GM06990 (cell line): ENCODE measurements at regions not wholly inside any gene's neighbourhood (a gene's known extent, or its start where the extent isn't known, plus 50 kb on each side); places are given as distances from the start of the nearest gene placed in this dataset.
"Not testable (repeated sequence)": the region's sequence is repeated elsewhere in the genome, so short reads cannot be mapped to it uniquely, and the experiment has no call there.

Experiments used
- DNase-seq: peaks from one replicate; pipeline ENCODE4 v3.0.0-alpha.2; 2011; ENCODE audit not compliant: insufficient read length; ENCODE audit errors: extremely low read depth
- H3K27me3 ChIP-seq: replicated peaks from 2 replicates; pipeline ENCODE4 v1.6.0; 2011; ENCODE audit warnings: low read length; ENCODE audit not compliant: control insufficient read depth, insufficient read depth
- H3K36me3 ChIP-seq: 2 replicates; pipeline ENCODE4 v1.5.1; 2011; ENCODE audit warnings: low read length; ENCODE audit not compliant: control insufficient read depth, insufficient read depth
- H3K4me3 ChIP-seq: replicated peaks from 2 replicates; pipeline ENCODE4 v1.5.1; 2011; ENCODE audit warnings: low read depth, mild to moderate bottlenecking, control low read depth, low read length
- TF ChIP-seq, protein P1 (sequence below): IDR thresholded peaks from 2 replicates; pipeline ENCODE4 v1.5.1; 2011; ENCODE audit warnings: low read length, control low read depth, mild to moderate bottlenecking, inconsistent platforms; ENCODE audit not compliant: insufficient read depth, poor library complexity, severe bottlenecking

DNA sequence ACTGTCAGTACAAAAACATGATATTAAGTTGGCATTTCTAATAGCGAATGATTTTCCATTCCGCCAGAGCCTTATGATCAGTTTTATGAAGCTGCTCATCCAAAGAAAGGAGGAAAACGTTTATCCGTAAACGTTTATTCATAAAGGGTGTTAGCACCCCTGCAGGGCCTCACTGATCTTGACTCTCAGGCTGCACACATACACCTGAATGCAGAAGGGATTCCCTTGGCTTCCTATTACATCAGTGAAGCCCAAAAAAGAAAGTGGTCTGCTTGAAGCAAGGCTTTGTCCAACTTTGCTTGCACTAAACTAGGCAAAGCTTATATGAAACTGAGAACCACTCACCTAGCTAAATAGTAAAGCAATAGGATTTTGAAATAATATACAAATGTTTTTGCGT, 659.5 kb upstream of the CADM2 start:
- Histone ChIP-seq H3K36me3 (no peaks in the 10 kb centered on the region), H3K4me3 (no peak overlapping the region), H3K27me3 (no peaks in the 10 kb centered on the region)
- TF ChIP-seq, protein P1, sequence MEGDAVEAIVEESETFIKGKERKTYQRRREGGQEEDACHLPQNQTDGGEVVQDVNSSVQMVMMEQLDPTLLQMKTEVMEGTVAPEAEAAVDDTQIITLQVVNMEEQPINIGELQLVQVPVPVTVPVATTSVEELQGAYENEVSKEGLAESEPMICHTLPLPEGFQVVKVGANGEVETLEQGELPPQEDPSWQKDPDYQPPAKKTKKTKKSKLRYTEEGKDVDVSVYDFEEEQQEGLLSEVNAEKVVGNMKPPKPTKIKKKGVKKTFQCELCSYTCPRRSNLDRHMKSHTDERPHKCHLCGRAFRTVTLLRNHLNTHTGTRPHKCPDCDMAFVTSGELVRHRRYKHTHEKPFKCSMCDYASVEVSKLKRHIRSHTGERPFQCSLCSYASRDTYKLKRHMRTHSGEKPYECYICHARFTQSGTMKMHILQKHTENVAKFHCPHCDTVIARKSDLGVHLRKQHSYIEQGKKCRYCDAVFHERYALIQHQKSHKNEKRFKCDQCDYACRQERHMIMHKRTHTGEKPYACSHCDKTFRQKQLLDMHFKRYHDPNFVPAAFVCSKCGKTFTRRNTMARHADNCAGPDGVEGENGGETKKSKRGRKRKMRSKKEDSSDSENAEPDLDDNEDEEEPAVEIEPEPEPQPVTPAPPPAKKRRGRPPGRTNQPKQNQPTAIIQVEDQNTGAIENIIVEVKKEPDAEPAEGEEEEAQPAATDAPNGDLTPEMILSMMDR = no peak
- no peak for DNase-seq

DNA sequence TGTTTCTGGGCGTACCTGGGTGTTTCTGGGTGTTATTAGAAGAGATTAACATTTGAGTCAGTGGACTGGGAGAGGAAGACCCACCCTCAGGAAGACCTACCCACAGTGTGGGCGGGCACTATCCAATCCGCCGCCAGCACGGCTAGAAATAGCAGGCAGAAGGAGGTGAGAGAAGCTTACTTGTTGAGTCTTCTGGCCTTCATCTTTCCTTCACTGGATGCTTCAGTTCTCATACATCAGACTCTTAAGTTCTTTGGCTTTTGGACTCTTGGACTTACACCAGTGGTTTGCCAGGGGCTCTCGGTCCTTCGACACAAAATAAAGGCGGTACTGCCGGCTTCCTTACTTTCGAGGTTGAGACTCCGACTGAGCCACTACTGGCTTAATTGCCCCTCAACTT, 654.6 kb upstream of the CADM2 start:
- TF ChIP-seq, protein P1 = no peak
- H3K27me3 ChIP-seq = no peaks in the 10 kb centered on the region
- H3K4me3 ChIP-seq = no peak overlapping the region
- DNase-seq = no peak
- H3K36me3 ChIP-seq = no peaks in the 10 kb centered on the region

DNA sequence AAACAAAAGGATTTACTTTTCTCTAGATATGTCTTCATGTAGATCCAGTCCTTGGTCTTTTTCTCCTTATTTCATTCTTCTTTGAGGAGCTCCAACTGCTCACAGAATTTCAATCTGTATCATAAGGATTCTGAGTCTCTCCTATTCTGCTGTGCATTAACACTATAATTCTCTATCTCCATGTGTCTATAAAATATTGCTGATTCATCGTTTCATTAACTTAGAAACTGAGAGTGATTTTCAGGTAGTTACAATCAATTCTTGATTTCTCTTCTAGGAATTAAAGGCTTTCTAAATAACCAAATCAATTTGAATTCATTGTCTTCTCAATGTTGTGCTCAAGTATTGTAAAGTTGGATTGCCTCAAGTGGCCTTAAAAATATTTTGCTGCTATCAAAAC, 651.5 kb upstream of the CADM2 start:
- H3K27me3 ChIP-seq = no peaks in the 10 kb centered on the region
- H3K36me3 ChIP-seq = no peaks in the 10 kb centered on the region
- DNase-seq = no peak
- TF ChIP-seq, protein P1 = no peak
- no peak overlapping the region for H3K4me3 ChIP-seq

DNA sequence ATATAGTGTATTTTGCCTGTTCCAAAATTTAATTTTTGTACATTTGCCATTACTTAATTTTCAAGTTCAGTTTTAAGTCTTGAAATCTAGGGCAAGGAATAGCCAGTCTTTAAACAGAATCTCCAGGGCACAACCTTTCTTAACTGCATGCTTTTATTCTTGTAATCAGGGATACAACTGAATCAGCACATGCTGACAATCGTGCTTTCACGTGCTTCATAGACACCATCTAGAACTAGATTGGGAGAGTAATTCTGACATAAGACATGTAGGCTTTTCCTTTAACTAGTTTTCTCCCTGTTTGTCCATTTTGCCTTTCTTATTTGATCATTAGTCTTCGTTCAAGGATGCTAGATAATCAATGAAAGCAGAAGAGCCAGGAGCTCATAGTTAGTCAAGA, 650.4 kb upstream of the CADM2 start:
- no peaks in the 10 kb centered on the region for H3K27me3 ChIP-seq
- no peak overlapping the region for H3K4me3 ChIP-seq

DNA sequence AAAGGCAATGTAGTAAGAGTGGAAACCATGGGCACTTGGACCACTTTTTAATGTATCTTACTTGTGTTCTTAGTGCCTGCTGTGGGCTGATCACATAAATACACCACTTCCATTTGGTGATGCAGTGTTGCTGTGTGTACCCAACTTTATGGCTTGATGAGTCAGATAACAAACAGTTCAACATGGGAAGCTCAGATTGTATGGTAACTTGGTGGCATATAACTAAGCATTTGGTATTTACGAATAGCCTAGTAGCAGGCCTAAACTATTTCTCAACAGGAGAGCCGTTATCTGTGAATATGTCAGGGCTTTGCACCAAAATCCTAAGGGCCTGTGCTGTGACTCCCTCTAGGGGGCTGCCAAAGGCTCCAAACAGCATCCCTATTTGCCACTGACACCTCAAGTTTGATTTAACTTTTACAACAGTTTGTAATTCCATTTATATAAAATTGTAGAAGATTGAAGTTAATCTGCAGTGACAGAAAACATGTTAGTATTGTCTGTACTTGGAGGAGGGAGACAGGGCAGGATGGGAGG, 640.4 kb upstream of the CADM2 start:
- H3K27me3 ChIP-seq = no peaks in the 10 kb centered on the region
- no peak overlapping the region for H3K4me3 ChIP-seq
- TF ChIP-seq, protein P1 = no peak
- DNase-seq = no peak
- H3K36me3 ChIP-seq = no peaks in the 10 kb centered on the region

More for the DNA sequence above, 650.4 kb upstream of the CADM2 start:
- TF ChIP-seq, protein P1 = no peak
- H3K36me3 ChIP-seq = no peaks in the 10 kb centered on the region
- no peak for DNase-seq

DNA sequence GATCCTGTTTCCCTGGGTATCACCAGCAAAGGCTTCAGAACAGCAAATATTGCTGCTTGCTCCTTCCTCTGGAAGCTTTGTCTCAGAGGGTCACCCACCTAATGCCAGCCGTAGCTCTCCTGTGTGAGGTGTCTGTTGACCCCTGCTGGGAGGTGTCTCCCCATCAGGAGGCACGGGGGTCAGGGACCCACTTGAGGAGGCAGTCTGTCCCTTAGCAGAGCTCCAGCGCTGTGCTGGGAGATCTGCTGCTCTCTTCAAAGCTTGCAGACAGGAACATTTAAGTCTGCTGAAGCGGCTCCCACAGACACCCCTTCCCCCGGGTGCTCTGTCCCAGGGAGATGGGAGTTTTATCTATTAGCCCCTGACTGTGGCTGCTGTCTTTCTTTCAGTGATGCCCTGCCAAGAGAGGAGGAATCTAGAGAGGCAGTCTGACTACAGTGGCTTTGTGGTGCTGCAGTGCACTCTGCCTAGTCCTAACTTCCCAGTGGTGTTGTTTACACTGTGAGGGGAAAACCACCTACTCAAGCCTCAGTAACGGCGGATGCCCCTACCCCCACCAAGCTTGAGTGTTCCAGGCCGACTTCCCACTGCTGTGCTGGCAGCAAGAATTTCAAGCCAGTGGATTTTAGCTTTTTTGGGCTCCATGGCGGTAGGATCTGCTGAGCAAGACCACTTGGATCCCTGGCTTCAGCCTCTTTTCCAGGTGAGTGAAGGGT, 593.1 kb upstream of the CADM2 start:
- not testable (repeated sequence) for H3K36me3 ChIP-seq, DNase-seq, H3K27me3 ChIP-seq, H3K4me3 ChIP-seq
